ENCODE measurements at regions not wholly inside any gene's neighbourhood (a gene's known extent, or its start where the extent isn't known, plus 50 kb on each side); places are given as distances from the start of the nearest gene placed in this dataset.

DNA sequence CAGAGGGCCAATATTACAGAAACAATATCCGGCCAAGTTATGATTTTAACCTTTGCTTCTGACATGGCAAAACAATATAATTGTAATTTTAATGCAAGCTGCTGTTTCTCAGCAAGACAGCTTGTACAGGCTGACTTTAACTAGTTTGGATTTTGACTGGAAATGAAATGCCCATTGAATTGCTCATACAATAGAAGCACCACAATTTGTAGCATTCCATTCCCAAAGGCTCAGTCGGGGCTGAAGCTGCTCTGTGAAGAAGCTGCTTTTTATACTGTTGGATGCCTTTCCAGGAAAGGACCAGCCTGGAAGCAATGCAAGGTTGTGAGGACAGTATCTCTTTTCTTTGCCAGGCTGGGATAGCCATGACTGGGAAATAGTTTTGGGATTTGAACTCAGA, 677.0 kb upstream of the FANCL start:
- DNase-seq (ENCODE audit: low read depth, low spot score): no peak

DNA sequence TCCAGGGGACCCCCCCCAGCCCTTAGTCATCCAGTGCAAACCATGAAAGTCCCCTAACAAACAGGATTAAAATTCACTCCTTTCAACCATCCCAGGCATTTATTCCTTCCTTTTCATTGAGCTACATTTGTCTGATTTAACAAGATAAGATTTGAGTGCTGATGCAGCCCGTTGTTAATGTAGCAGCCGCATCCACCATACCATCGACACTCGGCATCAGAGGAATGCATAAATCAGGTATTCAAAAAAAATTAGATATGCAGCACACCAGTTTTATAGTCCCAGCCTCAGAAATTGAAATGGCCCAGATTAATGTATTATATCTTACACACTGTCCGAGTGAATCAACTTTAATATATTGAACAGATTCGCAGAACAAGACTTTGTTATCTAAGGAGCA, 676.5 kb upstream of the FANCL start:
- DNase-seq (ENCODE audit: low read depth, low spot score): no peak

DNA sequence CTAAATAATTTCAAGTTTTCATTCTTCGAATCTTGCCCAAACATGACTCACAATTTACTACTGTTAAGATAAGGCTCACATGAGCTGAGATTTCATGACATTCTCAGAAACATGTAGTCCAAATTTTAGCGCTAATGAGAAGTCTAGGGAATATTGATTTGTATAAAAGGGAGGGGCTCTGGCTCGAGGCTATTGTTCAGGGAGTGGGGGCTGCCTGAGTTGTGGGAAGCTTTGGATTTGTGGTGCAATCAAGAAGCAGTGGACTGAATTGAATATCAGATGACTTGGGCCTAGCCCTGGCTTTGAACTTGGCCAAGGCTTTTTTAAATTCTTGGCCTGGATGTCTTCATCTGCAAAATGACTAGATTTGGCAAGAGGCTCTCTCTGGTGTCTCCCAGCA, 674.9 kb upstream of the FANCL start:
- DNase-seq (ENCODE audit: low read depth, low spot score): no peak

DNA sequence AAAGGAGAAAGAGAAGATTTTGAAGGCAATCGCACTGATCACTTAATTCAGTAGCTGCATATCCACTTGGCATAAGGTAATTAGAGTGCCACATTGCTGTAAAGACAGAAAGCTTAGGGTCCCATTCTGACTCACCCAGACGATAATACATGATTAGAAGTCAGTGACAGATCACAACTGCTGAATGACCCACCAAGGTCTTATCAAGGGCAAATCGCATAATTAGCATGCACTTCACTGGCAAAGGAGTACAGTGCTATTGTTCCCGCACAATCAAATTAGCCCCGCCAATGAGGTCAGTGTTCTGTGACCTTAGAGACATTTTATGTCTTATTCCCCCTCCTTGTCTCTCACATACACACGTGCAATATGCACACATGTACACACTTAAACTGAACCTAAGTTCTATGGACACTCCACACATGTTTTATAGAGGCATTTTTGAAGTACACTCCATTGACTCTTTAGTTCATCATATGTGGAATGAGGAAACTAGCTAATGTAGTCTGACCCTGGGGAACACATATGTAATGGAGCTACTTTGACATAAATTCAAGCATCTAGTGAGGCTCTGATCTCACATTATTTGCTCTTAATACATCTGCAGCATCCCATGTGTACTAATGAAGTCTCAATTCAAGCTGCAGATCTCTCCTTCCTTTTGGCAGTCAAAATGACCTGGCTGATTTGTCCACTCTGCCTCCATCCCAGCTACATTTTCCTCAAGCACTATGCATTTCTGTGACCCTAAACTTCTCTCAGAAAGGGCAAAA, 673.8 kb upstream of the FANCL start:
- no peak for DNase-seq (ENCODE audit: low read depth, low spot score)

DNA sequence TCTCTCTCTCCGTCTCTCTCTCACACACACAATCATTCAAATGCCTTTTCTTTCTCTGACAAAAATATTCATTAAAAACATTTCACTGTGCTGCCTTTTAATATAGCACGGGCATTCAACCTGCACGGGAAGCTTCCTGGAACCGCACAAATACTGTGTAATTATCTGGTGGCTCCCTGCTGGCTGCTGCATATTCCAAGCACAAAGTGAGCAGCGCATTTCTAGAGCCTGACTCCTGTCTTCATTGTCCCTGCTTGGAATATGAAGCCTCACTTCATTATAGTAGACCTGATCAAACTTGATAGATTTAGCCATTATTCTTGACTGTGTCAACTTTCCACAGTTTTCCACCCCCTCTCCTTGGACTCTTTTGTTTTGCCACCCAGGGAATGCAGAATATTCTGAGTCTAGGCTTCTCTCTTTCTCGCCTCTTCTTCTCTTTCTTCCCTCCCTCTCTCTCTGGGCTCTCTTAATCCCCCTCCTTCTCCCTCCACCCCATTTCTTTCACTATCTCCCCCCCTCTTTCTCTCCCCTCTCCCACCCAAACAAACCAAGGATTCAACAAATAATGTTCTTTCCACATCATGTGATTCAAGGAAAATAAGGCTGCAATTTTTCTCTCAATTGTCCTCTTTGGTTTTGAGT, 672.1 kb upstream of the FANCL start:
- no peak for DNase-seq (ENCODE audit: low read depth, low spot score)

DNA sequence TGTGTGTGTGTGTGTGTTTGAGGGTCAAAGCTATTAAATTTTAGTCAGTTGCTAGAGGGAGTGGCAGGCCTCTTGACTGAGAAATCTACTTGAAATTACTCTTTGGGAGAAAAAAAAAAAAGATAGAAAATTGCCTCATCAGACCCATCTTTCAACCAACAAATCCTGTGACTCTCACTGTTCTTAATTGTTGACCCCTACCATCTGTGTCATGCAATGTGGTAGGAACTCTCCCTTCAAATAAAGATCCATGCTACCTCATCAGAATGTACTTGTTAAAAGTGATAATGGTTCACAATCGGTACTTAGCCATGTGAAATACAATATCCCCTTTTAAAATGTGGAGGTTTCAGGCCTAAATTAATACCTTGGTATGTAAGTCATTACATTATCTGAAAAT, 670.8 kb upstream of the FANCL start:
- no peak for DNase-seq (ENCODE audit: low read depth, low spot score)

DNA sequence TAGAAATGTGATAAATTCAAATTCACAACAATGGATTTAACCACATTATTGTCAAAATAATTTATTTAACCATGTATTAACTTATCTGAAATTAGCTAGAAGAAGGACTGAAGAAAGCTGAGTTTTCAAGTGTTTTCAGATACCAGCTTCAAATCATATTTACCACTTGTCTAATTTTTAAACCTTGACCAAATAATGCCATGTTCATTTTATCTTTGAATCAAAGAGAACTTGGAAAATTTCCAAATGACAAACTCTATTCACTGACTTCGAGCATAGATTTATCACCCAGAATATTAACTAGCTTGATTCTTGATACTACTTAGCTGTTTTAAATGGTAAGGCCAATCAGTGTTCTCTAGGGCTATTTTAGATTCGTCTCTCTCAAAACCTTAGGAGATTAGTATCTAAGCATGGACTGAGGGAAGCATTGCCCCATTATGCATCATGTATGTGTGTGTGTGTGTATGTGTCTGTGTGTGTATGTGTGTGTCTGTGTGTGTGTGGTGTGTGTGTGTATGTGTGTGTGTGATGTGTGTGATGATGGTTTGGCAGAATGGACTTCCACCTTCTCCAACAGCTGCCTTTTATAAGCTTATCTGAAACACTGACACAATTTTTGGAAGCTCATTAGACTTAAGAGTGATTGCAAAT, 667.5 kb upstream of the FANCL start:
- no peak for DNase-seq (ENCODE audit: low read depth, low spot score)

DNA sequence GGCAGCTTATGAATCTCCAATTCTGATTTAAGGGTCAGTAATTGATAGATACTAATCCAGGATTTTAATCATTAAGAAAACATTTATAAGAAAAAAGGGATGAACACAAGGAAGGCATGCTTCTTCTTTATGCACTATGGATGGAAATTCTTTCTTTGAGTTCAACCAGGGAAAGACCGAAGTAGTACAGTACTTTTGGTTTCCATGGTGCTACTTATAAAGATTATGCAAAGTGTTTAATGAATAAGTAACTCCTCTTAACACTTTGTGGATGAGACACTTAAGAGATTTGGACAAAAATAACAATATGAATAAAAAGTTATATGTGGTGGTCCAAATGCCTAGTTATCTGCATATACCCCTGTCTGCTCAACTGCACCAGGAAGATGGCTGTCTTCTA, 666.5 kb upstream of the FANCL start:
- DNase-seq (ENCODE audit: low read depth, low spot score): no peak

DNA sequence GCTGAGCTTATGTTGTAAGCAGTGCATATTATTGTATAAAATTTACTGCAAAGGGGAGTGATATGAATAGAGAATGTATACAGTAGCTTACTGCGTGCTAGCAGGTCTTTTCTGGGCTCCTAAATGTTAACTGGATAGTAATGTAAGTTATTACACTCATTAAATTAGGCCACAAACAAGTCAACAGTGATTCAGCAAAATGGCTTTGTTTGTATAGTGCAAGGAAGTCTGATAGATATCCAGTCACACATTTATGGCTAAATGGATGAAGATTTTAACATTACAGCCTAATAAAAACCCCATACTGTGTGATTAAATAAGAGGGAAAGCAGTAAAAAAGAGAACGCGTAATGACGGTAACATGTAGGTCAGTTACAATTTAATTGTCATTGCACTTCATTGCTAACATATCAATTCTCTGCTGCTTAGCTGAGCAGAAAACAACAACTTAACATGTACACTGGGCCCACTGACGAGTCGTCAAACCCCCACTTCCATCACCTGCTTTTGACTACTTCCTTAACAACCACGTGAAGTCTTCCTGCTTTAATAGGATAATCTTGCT, 665.0 kb upstream of the FANCL start:
- no peak for DNase-seq (ENCODE audit: low read depth, low spot score)

DNA sequence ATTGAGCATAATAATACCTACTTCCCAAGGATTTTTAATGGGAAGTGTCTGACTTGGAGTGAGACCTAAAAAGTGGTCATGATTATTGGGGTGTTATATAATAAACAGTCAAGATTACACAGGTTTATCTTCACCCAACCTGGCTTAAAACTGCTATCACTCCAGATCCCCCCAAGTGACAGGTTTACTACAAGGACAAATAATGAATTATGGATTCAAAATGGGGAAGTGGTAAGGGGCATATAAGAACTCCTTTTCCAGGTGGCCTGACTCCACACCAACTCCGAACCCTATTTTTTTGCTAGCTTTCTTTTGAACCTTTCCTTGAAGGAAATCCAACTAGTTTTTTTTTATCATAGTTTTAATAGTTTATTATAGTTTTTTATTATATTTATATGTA, 663.0 kb upstream of the FANCL start:
- no peak for DNase-seq (ENCODE audit: low read depth, low spot score)

DNA sequence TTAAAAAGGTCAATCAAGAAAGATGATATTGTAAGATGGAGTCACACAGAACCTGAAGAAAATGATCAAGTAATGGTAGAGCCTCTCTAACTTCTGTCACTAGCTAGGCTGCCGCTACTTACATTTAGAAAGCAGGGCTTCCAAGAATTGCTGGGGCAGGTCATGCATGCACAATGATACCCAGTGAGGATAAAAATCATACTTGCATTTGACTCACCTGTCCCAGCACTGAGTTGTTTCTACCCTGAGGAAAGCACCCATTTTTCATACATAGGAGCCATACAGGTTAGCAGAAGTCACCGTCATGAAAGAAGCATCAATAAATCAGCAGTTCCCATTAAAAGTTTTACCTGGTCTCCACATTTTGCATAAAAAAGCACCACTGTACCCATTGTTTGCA, 662.3 kb upstream of the FANCL start:
- DNase-seq (ENCODE audit: low read depth, low spot score): no peak

DNA sequence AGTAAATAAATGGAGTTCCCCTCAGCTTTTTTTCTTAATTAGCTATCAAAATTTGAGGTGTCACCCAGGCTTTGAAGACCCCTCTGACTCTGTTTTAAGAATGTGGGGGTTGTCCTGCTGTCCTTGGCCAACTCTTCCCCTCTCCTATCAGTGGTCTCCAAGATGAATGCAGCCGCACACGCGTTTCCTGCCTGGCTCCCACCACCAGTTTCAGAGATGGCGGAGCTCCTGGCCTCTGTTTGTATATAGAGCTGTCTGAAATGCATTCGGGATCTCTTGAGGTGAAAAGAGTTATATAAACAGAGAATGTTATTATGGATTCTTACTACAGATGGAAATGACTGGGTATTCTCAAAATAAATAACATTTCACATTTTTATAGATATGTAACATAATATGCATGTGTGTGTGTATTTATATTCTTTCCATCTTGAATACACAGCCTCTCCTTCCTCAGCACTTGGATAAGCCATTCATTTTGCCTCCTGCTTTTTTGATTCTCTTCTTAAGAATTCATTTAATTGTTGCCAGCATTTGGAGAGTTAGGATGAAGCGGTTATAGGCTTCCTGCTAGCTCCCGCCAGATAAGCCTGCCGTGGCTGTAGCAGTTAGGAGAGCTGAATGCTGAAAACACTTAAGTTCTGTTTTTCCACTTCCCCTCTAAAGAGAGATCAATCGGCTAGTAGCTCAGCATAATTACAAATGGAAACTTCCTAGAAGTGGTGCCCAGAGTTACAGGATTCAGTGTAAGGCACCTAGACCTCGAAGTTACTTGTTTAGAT, 659.3 kb upstream of the FANCL start:
- no peak for DNase-seq (ENCODE audit: low read depth, low spot score)

DNA sequence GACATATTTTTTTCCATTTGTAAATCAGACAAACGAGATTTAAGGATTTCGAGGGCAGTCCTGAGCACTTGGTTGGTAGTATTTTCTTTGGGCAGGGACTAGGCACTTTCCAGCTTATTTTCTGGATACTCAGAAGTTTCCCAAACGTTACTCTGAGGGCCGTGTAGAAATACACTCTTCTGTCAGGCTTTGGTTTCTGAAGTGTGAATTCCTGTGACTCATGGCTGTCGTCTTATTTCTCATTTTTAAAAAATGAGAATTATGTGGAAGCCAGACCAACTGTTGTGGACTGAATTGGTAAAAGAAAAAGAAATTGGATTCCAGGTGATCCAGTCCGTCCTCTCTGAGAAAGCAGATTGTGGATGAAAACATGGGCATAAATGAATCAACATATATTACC, 658.6 kb upstream of the FANCL start:
- no peak for DNase-seq (ENCODE audit: low read depth, low spot score)

DNA sequence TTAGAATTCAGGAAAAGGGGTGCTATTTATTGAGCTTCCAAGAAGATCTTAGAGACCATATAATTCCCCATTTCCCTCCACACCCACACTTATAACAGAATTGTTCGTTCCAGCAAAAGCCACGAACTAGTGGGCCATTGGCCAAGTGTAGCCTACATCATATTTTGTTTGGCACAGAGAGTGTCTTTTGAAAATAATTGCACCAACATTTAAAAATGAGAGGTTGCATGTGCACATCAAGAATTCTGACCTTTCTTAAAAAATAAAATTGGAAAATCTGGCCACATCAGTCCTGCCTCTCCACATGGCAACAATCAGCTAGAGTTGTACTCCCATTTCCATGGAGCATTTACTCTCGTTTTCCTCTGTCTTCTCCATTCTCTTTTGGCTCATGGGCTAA, 655.5 kb upstream of the FANCL start:
- DNase-seq (ENCODE audit: low read depth, low spot score): peak; percentile 50

DNA sequence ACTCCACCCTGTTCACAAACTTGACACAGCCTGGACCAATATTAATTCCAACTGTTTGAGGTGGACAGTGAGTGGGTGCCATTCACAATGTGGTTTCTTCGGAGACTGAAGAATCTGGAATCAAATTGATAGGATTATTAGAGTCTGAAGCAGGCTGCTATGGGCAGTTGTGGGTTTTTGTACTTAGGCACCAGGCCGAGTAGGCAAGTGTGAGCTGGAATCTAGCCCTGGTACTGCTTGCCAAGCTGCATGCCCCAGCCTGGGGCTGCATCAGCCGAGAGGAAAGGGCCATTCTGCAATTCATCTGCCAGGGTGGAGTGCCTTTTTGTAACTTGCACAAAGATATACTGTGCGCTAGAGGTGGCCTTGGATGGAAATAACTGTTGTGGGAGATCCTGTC, 654.7 kb upstream of the FANCL start:
- DNase-seq (ENCODE audit: low read depth, low spot score): no peak

DNA sequence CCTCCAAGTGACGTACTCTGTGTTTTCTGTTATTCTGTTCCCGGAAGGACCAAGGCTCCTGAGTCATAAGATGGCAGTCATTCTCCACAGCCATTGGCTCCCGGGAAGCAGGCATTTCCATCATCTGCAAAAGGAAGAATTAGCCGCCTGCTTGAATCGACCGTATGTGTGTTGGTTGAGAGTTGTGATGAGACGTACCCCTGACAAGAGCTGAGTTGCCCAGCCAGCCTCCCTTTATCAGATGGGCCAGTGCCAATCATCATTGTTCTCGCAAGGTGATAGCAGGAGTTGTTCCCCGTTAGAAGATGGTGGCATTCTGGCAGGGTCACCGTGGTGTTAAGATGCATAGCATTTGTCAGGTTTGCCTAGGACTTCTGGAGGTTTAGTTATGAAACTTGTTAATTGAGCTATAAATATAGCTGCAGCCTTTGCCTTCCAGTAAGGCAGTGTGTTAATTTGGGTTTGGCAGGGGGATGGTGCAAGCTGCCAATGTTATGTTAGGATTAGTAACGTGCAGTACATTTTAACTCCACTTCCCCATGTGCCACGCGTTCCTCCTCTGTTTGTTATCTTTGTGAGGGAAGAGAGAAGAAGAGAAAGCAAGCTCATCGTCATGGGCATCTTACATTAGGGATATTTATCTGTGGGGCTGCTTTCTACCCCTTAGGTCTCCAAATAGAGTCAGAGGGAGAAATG, 652.7 kb upstream of the FANCL start:
- DNase-seq (ENCODE audit: low read depth, low spot score): no peak

DNA sequence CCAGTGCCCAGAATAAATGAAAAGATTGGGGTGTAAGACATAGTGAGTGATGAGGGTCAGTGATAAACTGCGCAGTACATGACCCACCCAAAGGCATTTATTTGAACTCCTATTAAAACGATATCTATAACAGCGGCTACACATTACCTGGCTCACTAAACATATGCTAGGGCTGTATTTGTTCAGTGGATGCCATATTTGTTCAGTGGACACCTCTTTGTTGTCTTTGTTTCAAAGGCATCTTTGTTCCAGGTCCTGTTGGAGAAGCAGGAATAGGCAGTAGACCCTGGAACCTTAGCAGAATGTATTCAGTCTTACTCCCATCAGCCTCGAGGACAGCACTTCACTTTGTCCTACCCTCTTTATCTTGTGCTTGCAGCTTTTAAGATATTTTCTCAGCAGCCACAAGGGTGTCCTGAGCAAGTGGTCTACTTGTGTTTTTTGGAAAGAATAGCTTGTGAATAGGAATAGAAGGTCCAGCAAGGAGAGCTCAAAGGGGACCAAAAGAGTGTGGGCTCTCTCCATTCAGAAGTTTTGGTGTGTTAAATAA, 650.8 kb upstream of the FANCL start:
- DNase-seq (ENCODE audit: low read depth, low spot score): no peak

DNA sequence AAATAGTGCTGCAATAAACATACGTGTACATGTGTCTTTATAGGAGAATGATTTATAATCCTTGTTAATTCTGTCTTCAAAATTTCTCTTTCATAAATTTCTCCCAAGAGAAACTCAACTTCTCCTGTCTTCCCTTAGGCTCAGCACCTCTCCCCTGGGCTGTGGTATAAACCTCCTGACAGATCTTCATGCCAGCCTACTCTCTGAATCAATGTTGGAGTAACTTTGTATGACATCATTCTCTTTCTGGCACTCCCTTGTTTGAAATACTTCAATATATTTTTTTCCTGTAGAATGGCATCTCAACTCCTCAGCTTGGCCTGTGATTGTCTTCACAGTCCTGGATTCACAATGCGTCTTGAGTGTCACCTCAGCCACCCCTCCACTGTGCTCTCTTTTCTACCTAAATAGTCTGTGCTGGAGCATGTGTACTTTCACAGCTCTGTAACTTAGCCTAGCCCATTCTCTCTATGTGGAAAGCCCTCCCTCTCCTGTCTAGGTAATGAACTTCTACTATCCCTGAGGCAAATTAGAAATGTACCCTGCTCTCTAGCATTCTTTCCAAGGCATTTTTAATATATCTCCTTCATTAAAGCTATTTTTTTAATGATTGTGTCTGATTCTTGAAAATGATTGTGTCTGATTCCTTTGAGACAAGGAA, 649.9 kb upstream of the FANCL start:
- no peak for DNase-seq (ENCODE audit: low read depth, low spot score)

DNA sequence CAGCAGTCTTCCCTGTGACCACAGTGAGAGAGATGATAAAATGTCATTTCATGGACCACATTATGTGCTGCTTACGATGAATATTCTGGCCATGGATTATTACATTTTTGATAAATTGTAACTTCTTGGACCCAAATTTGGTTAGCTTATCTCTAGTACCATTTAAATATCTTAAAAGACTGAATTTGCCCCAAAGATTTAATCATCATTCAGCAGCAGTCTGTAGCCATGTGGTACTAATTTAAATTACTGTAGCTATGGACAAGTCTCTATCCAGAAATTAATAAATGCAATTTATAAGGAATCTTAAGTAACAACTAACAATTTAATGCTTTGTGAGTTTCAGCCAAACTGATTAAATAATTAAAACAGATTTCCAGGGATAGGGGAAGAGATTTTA, 644.9 kb upstream of the FANCL start:
- no peak for DNase-seq (ENCODE audit: low read depth, low spot score)

DNA sequence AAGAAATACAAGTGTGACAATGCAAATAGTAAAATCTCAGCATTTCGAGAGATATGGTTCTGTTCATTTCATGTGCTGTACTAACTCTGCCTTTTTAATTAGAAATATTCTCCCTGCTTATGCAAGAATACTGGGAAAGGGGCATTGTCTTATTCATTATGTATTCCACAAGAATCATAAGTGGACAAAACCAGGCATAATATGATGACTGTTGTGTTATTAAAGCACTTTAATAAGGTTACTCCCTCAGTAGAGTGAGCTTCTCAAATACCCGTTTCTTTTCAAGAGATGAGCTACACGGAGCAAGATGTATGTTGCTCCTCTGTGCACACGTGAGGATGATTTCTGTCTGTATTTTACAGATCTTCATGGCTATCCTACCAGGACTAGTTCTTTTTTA, 638.7 kb upstream of the FANCL start:
- DNase-seq (ENCODE audit: low read depth, low spot score): no peak

DNA sequence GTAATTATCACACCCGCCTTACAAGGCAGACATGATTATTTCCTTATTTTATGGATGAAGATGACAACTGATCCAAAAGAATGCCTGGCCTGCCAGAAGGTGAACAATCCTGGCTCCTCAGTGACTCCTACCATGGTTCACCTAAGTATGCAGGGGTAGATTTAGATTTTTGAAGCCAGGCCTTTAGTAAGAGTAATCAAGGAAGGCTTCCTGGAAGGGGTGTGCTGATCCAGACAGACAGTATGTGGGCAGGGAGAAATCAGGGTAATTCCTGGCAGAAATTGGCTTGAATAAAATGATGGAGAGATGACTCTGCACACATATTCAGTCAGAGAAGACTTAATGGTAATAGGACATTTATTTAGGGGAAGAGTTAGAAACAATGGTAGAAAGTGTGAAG, 637.7 kb upstream of the FANCL start:
- no peak for DNase-seq (ENCODE audit: low read depth, low spot score)
